ENCODE measurements at regions not wholly inside any gene's neighbourhood (a gene's known extent, or its start where the extent isn't known, plus 50 kb on each side); places are given as distances from the start of the nearest gene placed in this dataset.
A peak's percentile ranks its signal among the peaks of the same experiment; 100 is the strongest.

GRCh38 chr1:90126834-90127233, 131.9 kb downstream of the ZNF326 start:
- Histone ChIP-seq H3K27ac (replicated peaks) (no peak overlapping the region), H3K27me3 (ENCODE audit: insufficient read depth, poor library complexity, severe bottlenecking) (peaks cover 4% of the 10 kb centered on the region), H3K4me3 (replicated peaks; ENCODE audit: insufficient read depth, low read length) (no peak overlapping the region)
- TF ChIP-seq, protein P1, sequence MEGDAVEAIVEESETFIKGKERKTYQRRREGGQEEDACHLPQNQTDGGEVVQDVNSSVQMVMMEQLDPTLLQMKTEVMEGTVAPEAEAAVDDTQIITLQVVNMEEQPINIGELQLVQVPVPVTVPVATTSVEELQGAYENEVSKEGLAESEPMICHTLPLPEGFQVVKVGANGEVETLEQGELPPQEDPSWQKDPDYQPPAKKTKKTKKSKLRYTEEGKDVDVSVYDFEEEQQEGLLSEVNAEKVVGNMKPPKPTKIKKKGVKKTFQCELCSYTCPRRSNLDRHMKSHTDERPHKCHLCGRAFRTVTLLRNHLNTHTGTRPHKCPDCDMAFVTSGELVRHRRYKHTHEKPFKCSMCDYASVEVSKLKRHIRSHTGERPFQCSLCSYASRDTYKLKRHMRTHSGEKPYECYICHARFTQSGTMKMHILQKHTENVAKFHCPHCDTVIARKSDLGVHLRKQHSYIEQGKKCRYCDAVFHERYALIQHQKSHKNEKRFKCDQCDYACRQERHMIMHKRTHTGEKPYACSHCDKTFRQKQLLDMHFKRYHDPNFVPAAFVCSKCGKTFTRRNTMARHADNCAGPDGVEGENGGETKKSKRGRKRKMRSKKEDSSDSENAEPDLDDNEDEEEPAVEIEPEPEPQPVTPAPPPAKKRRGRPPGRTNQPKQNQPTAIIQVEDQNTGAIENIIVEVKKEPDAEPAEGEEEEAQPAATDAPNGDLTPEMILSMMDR (IDR thresholded peaks at IDR 0.05; ENCODE audit: insufficient read depth, low read length), result no peak
- TF ChIP-seq SPI1 (IDR thresholded peaks at IDR 0.05; ENCODE audit: borderline replicate concordance, low read depth) (no peak), GABPA (IDR thresholded peaks at IDR 0.05; ENCODE audit: low read depth) (no peak), POLR2AphosphoS5 (IDR thresholded peaks at IDR 0.05; ENCODE audit: low read depth) (no peak), REST (IDR thresholded peaks at IDR 0.05; ENCODE audit: insufficient replicate concordance, low read depth) (no peak)
- no peak for DNase-seq (ENCODE audit: low read depth in 1 of 2, low spot score in 1 of 2)

DNA sequence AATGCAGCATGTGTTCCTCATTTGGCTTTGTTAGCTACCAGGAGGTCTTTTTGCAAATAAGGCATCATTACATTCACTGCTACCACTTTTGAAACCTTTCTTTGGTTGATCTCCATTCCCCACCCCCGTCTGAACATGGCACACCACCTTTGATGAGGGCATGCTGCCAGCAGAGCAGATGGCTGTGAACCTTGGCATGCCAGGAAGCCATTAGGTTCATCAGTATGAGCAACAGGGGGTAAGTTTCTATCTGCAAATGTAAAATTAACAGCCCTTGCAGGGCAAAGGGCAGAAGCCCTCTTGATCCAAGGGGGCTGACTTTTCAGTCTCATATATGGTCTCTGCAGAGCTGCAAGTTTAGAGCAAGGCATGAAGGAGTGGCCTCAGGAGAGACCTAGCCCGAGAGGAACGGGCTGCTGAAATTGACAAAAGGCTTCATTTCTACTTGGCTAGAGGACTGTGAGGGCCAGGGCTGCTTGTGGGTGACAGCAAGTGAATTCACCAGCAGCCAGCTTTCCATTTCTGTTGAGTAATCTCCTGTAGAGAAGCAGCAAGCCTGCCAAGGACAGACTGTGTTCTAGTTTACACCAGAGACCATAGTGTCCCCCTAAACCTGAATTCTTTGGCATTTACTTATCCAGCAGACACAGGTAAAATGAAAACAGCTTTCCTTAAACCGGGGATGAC, 127.9 kb downstream of the ZNF326 start:
- TF ChIP-seq, protein P1 (IDR thresholded peaks at IDR 0.05; ENCODE audit: insufficient read depth, low read length), result no peak
- TF ChIP-seq POLR2AphosphoS5 (IDR thresholded peaks at IDR 0.05; ENCODE audit: low read depth), result no peak
- TF ChIP-seq GABPA (IDR thresholded peaks at IDR 0.05; ENCODE audit: low read depth), result no peak
- no peak for TF ChIP-seq SPI1 (IDR thresholded peaks at IDR 0.05; ENCODE audit: borderline replicate concordance, low read depth)
- TF ChIP-seq REST (IDR thresholded peaks at IDR 0.05; ENCODE audit: insufficient replicate concordance, low read depth), result no peak
- DNase-seq (ENCODE audit: low read depth in 1 of 2, low spot score in 1 of 2), result no peak
- no peak overlapping the region for H3K4me3 ChIP-seq (replicated peaks; ENCODE audit: insufficient read depth, low read length)
- no peak overlapping the region for H3K27ac ChIP-seq (replicated peaks)
- no peaks in the 10 kb centered on the region for H3K27me3 ChIP-seq (ENCODE audit: insufficient read depth, poor library complexity, severe bottlenecking)

GRCh38 chr1:90114521-90115141, 119.7 kb downstream of the ZNF326 start:
- peak in 1 of 2 experiments; percentile 13 for DNase-seq (ENCODE audit: low read depth in 1 of 2, low spot score in 1 of 2)
- Histone ChIP-seq H3K4me3 (replicated peaks; ENCODE audit: insufficient read depth, low read length) (no peak overlapping the region), H3K27me3 (ENCODE audit: insufficient read depth, poor library complexity, severe bottlenecking) (peaks cover 6% of the 10 kb centered on the region), H3K27ac (replicated peaks) (no peak overlapping the region)
- TF ChIP-seq POLR2AphosphoS5 (IDR thresholded peaks at IDR 0.05; ENCODE audit: low read depth) (no peak), REST (IDR thresholded peaks at IDR 0.05; ENCODE audit: insufficient replicate concordance, low read depth) (no peak), GABPA (IDR thresholded peaks at IDR 0.05; ENCODE audit: low read depth) (no peak), SPI1 (IDR thresholded peaks at IDR 0.05; ENCODE audit: borderline replicate concordance, low read depth) (no peak)
- TF ChIP-seq, protein P1 (IDR thresholded peaks at IDR 0.05; ENCODE audit: insufficient read depth, low read length), result peak; percentile 28

Data from HL-60 (cell line).